T-helper 2 cell treated with Interferon-gamma antibody and Interleukin-4, amounts not matched to agents 5 μg/mL and 100 μg/mL, for 36 hours (primary cell): ENCODE measurements at regions not wholly inside any gene's neighbourhood (a gene's known extent, or its start where the extent isn't known, plus 50 kb on each side); places are given as distances from the start of the nearest gene placed in this dataset.

ENCODE experiments used
- DNase-seq: peaks from one replicate; pipeline ENCODE4 v3.0.0; 2021; ENCODE audit warnings: low spot score
- H3K27ac Mint-ChIP-seq: one replicate; pipeline ENCODE4 v1.8.0; 2021; ENCODE audit warnings: mild to moderate bottlenecking, mixed read lengths
- H3K27me3 Mint-ChIP-seq: one replicate; pipeline ENCODE4 v1.8.0; 2021; ENCODE audit warnings: low read depth, mixed read lengths
- H3K36me3 Mint-ChIP-seq: one replicate; pipeline ENCODE4 v1.8.0; 2021; ENCODE audit warnings: low read depth, mixed read lengths
- H3K4me1 Mint-ChIP-seq: one replicate; pipeline ENCODE4 v1.8.0; 2021; ENCODE audit warnings: low read depth, mixed read lengths
- H3K4me3 Mint-ChIP-seq: one replicate; pipeline ENCODE4 v1.8.0; 2022; ENCODE audit warnings: mild to moderate bottlenecking, moderate library complexity, mixed read lengths
- H3K9me3 Mint-ChIP-seq: one replicate; pipeline ENCODE4 v1.8.0; 2021; ENCODE audit warnings: mixed read lengths

- no peak for DNase-seq
- Mint-ChIP-seq H3K9me3 (no peaks in the 10 kb centered on the region), H3K4me1 (no peaks in the 10 kb centered on the region), H3K27ac (no peak overlapping the region), H3K27me3 (no peaks in the 10 kb centered on the region), H3K36me3 (no peaks in the 10 kb centered on the region), H3K4me3 (no peak overlapping the region)
These were observed 86.4 kb upstream of the TIAM2 start for GRCh38 chr6:154908723-154909122.

GRCh38 chr6:154909311-154909710 is 85.8 kb upstream of the TIAM2 start:
- Mint-ChIP-seq H3K9me3 (no peaks in the 10 kb centered on the region), H3K27me3 (no peaks in the 10 kb centered on the region), H3K4me1 (no peaks in the 10 kb centered on the region), H3K36me3 (no peaks in the 10 kb centered on the region), H3K4me3 (no peak overlapping the region), H3K27ac (no peak overlapping the region)
- DNase-seq = no peak

- H3K4me1 Mint-ChIP-seq = no peaks in the 10 kb centered on the region
- H3K4me3 Mint-ChIP-seq = no peak overlapping the region
- H3K27me3 Mint-ChIP-seq = no peaks in the 10 kb centered on the region
- DNase-seq = no peak
- no peaks in the 10 kb centered on the region for H3K36me3 Mint-ChIP-seq
- H3K9me3 Mint-ChIP-seq = no peaks in the 10 kb centered on the region
- no peak overlapping the region for H3K27ac Mint-ChIP-seq
These were observed 85.3 kb upstream of the TIAM2 start for GRCh38 chr6:154909821-154910220.

- no peaks in the 10 kb centered on the region for H3K27me3 Mint-ChIP-seq
- no peaks in the 10 kb centered on the region for H3K36me3 Mint-ChIP-seq
- no peak overlapping the region for H3K4me3 Mint-ChIP-seq
- DNase-seq = no peak
- peaks cover 3% of the 10 kb centered on the region for H3K4me1 Mint-ChIP-seq
- no peaks in the 10 kb centered on the region for H3K9me3 Mint-ChIP-seq
- H3K27ac Mint-ChIP-seq = no peak overlapping the region
These were observed 80.8 kb upstream of the TIAM2 start for GRCh38 chr6:154914288-154914687.

- Mint-ChIP-seq H3K27me3 (no peaks in the 10 kb centered on the region), H3K9me3 (no peaks in the 10 kb centered on the region), H3K36me3 (no peaks in the 10 kb centered on the region), H3K4me1 (peaks cover 10% of the 10 kb centered on the region), H3K27ac (no peak overlapping the region), H3K4me3 (no peak overlapping the region)
- DNase-seq = no peak
These were observed 78.3 kb upstream of the TIAM2 start for GRCh38 chr6:154916857-154917256.

- H3K4me3 Mint-ChIP-seq = no peak overlapping the region
- H3K27me3 Mint-ChIP-seq = no peaks in the 10 kb centered on the region
- H3K4me1 Mint-ChIP-seq = peaks cover 10% of the 10 kb centered on the region
- H3K9me3 Mint-ChIP-seq = no peaks in the 10 kb centered on the region
- H3K36me3 Mint-ChIP-seq = no peaks in the 10 kb centered on the region
- no peak overlapping the region for H3K27ac Mint-ChIP-seq
- no peak for DNase-seq
These were observed 77.2 kb upstream of the TIAM2 start for GRCh38 chr6:154917941-154918340.

GRCh38 chr6:154919806-154920205 is 75.3 kb upstream of the TIAM2 start:
- Mint-ChIP-seq H3K9me3 (no peaks in the 10 kb centered on the region), H3K36me3 (no peaks in the 10 kb centered on the region), H3K4me3 (no peak overlapping the region), H3K4me1 (peaks cover 12% of the 10 kb centered on the region), H3K27me3 (no peaks in the 10 kb centered on the region), H3K27ac (no peak overlapping the region)
- DNase-seq = no peak

GRCh38 chr6:154920495-154921200 is 74.5 kb upstream of the TIAM2 start:
- DNase-seq = no peak
- H3K4me1 Mint-ChIP-seq = peaks cover 12% of the 10 kb centered on the region
- H3K9me3 Mint-ChIP-seq = no peaks in the 10 kb centered on the region
- H3K27ac Mint-ChIP-seq = no peak overlapping the region
- no peaks in the 10 kb centered on the region for H3K36me3 Mint-ChIP-seq
- H3K27me3 Mint-ChIP-seq = peaks cover under 1% of the 10 kb centered on the region
- no peak overlapping the region for H3K4me3 Mint-ChIP-seq

GRCh38 chr6:154921482-154921881 is 73.6 kb upstream of the TIAM2 start:
- no peak overlapping the region for H3K27ac Mint-ChIP-seq
- peaks cover 3% of the 10 kb centered on the region for H3K27me3 Mint-ChIP-seq
- H3K4me3 Mint-ChIP-seq = no peak overlapping the region
- no peaks in the 10 kb centered on the region for H3K9me3 Mint-ChIP-seq
- peaks cover 12% of the 10 kb centered on the region for H3K4me1 Mint-ChIP-seq
- no peaks in the 10 kb centered on the region for H3K36me3 Mint-ChIP-seq
- DNase-seq = no peak

GRCh38 chr6:154923199-154923869 is 71.8 kb upstream of the TIAM2 start:
- peaks cover 3% of the 10 kb centered on the region for H3K27me3 Mint-ChIP-seq
- no peaks in the 10 kb centered on the region for H3K9me3 Mint-ChIP-seq
- H3K36me3 Mint-ChIP-seq = no peaks in the 10 kb centered on the region
- DNase-seq = no peak
- H3K27ac Mint-ChIP-seq = no peak overlapping the region
- peaks cover 9% of the 10 kb centered on the region for H3K4me1 Mint-ChIP-seq
- no peak overlapping the region for H3K4me3 Mint-ChIP-seq

GRCh38 chr6:154925130-154925529 is 70.0 kb upstream of the TIAM2 start:
- Mint-ChIP-seq H3K27me3 (peaks cover 3% of the 10 kb centered on the region), H3K9me3 (no peaks in the 10 kb centered on the region), H3K4me1 (peaks cover 10% of the 10 kb centered on the region), H3K27ac (no peak overlapping the region), H3K36me3 (no peaks in the 10 kb centered on the region), H3K4me3 (no peak overlapping the region)
- no peak for DNase-seq

- Mint-ChIP-seq H3K36me3 (no peaks in the 10 kb centered on the region), H3K9me3 (no peaks in the 10 kb centered on the region), H3K27me3 (peaks cover 3% of the 10 kb centered on the region), H3K4me1 (peaks cover 8% of the 10 kb centered on the region), H3K27ac (no peak overlapping the region), H3K4me3 (no peak overlapping the region)
- DNase-seq = no peak
These were observed 68.7 kb upstream of the TIAM2 start for GRCh38 chr6:154926366-154926765.

GRCh38 chr6:154928325-154928922 is 66.7 kb upstream of the TIAM2 start:
- H3K4me1 Mint-ChIP-seq = peaks cover 9% of the 10 kb centered on the region
- no peak overlapping the region for H3K4me3 Mint-ChIP-seq
- peaks cover 3% of the 10 kb centered on the region for H3K27me3 Mint-ChIP-seq
- H3K36me3 Mint-ChIP-seq = no peaks in the 10 kb centered on the region
- peak; percentile 52 for DNase-seq
- H3K27ac Mint-ChIP-seq = no peak overlapping the region
- H3K9me3 Mint-ChIP-seq = no peaks in the 10 kb centered on the region

GRCh38 chr6:154930451-154930851 is 64.7 kb upstream of the TIAM2 start:
- Mint-ChIP-seq H3K27me3 (peaks cover 3% of the 10 kb centered on the region), H3K36me3 (no peaks in the 10 kb centered on the region), H3K4me1 (peaks cover 7% of the 10 kb centered on the region), H3K4me3 (no peak overlapping the region), H3K9me3 (no peaks in the 10 kb centered on the region), H3K27ac (no peak overlapping the region)
- DNase-seq = no peak
